OCI-LY7 (cell line): ENCODE measurements at regions not wholly inside any gene's neighbourhood (a gene's known extent, or its start where the extent isn't known, plus 50 kb on each side); places are given as distances from the start of the nearest gene placed in this dataset.

Source experiments
- BruUV-seq: library from RNA; stranded (reverse); fragments of 400-500 nt; replicated peaks from 2 replicates; lab custom pipeline; 2021; lab: Mats Ljungman, UMichigan
- CTCF ChIA-PET: fragments of 300-600 bp; sonication (Branson Sonifier 250); formaldehyde crosslinking; loops from one replicate; lab custom pipeline; 2022; ENCODE audit warnings: antibody characterized with exemption; ENCODE audit not compliant: unreplicated experiment; lab: Charles Lee
- POLR2A ChIA-PET: fragments of 300-600 bp; sonication (Branson Sonifier 250); formaldehyde crosslinking; loops from one replicate; lab custom pipeline; 2022; ENCODE audit warnings: antibody characterized with exemption; lab: Charles Lee
- DNase-seq: peaks from one replicate; pipeline ENCODE4 v3.0.0-alpha.2; 2015; ENCODE audit warnings: low spot score
- H2AFZ ChIP-seq: fragments of 200-600 bp; sonication (generic), shearing (Covaris generic); 2 replicates; pipeline ENCODE4 v1.6.1; 2014; ENCODE audit warnings: mild to moderate bottlenecking, antibody characterized with exemption, low read length, moderate library complexity
- H3K27ac ChIP-seq: fragments of 200-600 bp; sonication (generic); 2 replicates; pipeline ENCODE4 v1.5.1; 2014; ENCODE audit warnings: mixed run types, low read depth, mild to moderate bottlenecking, moderate library complexity, low read length, inconsistent platforms; ENCODE audit not compliant: poor library complexity, severe bottlenecking
- H3K36me3 ChIP-seq: fragments of 200-600 bp; sonication (generic); 2 replicates; pipeline ENCODE4 v1.6.1; 2014; ENCODE audit warnings: mild to moderate bottlenecking, antibody characterized with exemption, low read length, moderate library complexity, mixed read lengths; ENCODE audit not compliant: insufficient read depth
- H3K4me1 ChIP-seq: fragments of 200-600 bp; sonication (generic); 2 replicates; pipeline ENCODE4 v1.5.1; 2014; ENCODE audit warnings: mild to moderate bottlenecking, low read length; ENCODE audit not compliant: insufficient read depth, poor library complexity, severe bottlenecking
- H3K4me2 ChIP-seq: fragments of 200-600 bp; sonication (generic); 2 replicates; pipeline ENCODE4 v1.6.1; 2014; ENCODE audit warnings: mild to moderate bottlenecking, low read length
- H3K4me3 ChIP-seq: fragments of 200-600 bp; sonication (generic); 2 replicates; pipeline ENCODE4 v1.5.1; 2014; ENCODE audit warnings: mild to moderate bottlenecking, low read depth, low read length; ENCODE audit not compliant: poor library complexity, severe bottlenecking
- H3K79me2 ChIP-seq: fragments of 200-600 bp; sonication (generic); 2 replicates; pipeline ENCODE4 v1.6.1; 2016; ENCODE audit warnings: low read depth, mild to moderate bottlenecking, low read length, moderate library complexity, mixed read lengths; ENCODE audit not compliant: insufficient read depth
- H3K9me2 ChIP-seq: fragments of 200-600 bp; sonication (generic); 2 replicates; pipeline ENCODE4 v1.6.1; 2016; ENCODE audit warnings: mild to moderate bottlenecking, low read length, mixed read lengths; ENCODE audit not compliant: insufficient read depth
- H3K9me3 ChIP-seq: fragments of 200-600 bp; sonication (generic); 2 replicates; pipeline ENCODE4 v1.6.1; 2014; ENCODE audit warnings: mild to moderate bottlenecking, mixed run types, low read length, mixed read lengths
- H4K20me1 ChIP-seq: fragments of 200-600 bp; sonication (generic); 2 replicates; pipeline ENCODE4 v1.6.1; 2014; ENCODE audit warnings: mild to moderate bottlenecking, antibody characterized with exemption, low read length, moderate library complexity, mixed read lengths; ENCODE audit not compliant: insufficient read depth
- EZH2phosphoT487 ChIP-seq: fragments of 200-600 bp; sonication (generic); IDR thresholded peaks from 2 replicates; pipeline ENCODE4 v1.6.1; 2018; ENCODE audit warnings: low read depth, borderline replicate concordance, mild to moderate bottlenecking, mixed run types, antibody characterized with exemption, low read length, moderate library complexity, mixed read lengths
- intact Hi-C: fragments of 100-400 bp; cut with micrococcal nuclease; formaldehyde crosslinking; loops from one replicate; pipeline ENCODE4 v1.10.0; 2022; ENCODE audit not compliant: unreplicated experiment
- TF ChIP-seq, protein P1 (sequence below): fragments of 200-600 bp; sonication (generic); conservative IDR thresholded peaks from 2 replicates; pipeline ENCODE4 v1.5.1; 2014; ENCODE audit warnings: mild to moderate bottlenecking, antibody characterized with exemption, low read length, moderate library complexity, mixed read lengths

DNA sequence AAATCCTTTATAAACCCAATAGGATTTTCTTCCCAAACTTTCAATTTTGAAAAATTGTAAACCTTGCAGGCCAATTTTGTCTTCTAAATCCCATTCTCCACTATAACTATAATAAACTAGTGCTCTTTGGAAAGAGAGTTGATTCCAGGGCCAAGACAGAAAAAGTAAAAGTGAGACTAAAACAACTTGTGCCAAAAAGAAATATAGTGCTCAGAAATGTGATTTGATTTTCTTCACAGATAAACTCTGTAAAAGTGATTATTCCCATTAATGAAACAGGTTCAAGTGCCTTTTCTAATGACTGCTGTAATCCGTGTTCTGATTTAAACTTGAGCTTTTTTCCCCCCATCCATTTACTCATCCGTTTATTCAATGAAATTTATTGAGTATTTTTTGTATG is 1831.1 kb downstream of the SLITRK5 start:
- ChIA-PET CTCF (no interaction called here), POLR2A (interaction anchor here (1.0 kb wide), 1 partner anchor 25 kb away, joined by 3 read pairs; no protein-coding TSS in a partner anchor)
- TF ChIP-seq, protein P1, sequence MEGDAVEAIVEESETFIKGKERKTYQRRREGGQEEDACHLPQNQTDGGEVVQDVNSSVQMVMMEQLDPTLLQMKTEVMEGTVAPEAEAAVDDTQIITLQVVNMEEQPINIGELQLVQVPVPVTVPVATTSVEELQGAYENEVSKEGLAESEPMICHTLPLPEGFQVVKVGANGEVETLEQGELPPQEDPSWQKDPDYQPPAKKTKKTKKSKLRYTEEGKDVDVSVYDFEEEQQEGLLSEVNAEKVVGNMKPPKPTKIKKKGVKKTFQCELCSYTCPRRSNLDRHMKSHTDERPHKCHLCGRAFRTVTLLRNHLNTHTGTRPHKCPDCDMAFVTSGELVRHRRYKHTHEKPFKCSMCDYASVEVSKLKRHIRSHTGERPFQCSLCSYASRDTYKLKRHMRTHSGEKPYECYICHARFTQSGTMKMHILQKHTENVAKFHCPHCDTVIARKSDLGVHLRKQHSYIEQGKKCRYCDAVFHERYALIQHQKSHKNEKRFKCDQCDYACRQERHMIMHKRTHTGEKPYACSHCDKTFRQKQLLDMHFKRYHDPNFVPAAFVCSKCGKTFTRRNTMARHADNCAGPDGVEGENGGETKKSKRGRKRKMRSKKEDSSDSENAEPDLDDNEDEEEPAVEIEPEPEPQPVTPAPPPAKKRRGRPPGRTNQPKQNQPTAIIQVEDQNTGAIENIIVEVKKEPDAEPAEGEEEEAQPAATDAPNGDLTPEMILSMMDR: no peak
- no peak for TF ChIP-seq EZH2phosphoT487
- Histone ChIP-seq H3K9me3 (peaks cover 12% of the 10 kb centered on the region), H3K79me2 (no peaks in the 10 kb centered on the region), H3K9me2 (no peaks in the 10 kb centered on the region), H3K36me3 (no peaks in the 10 kb centered on the region), H3K4me3 (no peak overlapping the region), H4K20me1 (no peaks in the 10 kb centered on the region), H2AFZ (no peak overlapping the region), H3K4me2 (no peak overlapping the region), H3K4me1 (no peaks in the 10 kb centered on the region), H3K27ac (no peak overlapping the region)
- DNase-seq: no peak
- intact Hi-C loops: no loop called here
- no TSS peak for BruUV-seq

DNA sequence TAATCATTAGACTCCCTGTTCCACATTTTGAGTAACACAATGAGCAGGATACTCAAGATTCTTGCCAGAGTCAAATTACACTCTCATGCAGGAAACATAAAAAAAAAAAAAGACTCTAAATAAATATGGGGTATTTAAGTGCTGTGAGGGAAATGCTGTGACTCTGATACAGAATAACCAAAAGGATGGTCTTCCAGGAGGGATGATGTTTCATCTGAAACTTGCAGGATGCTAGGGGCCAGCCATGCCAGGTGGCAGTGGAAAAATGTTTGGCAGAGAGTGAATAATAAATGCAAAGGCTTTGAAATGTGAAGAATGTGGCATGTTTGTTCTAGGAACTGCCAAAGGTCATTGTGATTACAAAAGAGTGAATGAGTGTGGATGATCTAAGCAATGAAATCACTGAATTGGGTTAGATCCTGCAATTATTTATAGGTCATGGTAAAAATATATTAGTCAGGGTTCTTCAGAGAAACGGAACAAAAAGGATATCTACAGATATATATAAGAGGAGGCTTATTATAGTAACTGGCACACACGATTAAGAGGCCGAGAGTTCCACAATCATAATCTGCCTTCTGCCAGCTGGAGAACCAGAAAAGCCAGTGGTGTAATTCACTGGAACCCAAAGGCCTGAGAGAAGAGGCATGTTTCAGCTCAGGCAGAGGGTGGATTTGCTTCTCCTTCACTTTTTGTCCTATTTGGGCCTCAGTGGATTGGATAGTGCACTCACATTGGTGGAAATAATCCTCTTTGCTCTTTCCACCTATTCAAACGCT is 1832.8 kb upstream of the MIR17HG start:
- no peak overlapping the region for H3K4me2 ChIP-seq
- no peak overlapping the region for H2AFZ ChIP-seq
- H3K9me2 ChIP-seq: no peaks in the 10 kb centered on the region; the same call in 1 of the 2 replicates
- no peak for DNase-seq
- H3K36me3 ChIP-seq: no peaks in the 10 kb centered on the region
- no peaks in the 10 kb centered on the region for H4K20me1 ChIP-seq
- BruUV-seq: no TSS peak
- H3K79me2 ChIP-seq: no peaks in the 10 kb centered on the region
- no peak overlapping the region for H3K4me3 ChIP-seq
- CTCF ChIA-PET: no interaction called here
- POLR2A ChIA-PET: interaction anchor here (0.7 to 1.0 kb wide), 3 partner anchors 245 to 473 kb away, joined by 3 to 11 read pairs (median 3); no protein-coding TSS in a partner anchor
- intact Hi-C loops: no loop called here
- peaks cover 44% of the 10 kb centered on the region for H3K9me3 ChIP-seq
- no peak overlapping the region for H3K27ac ChIP-seq
- TF ChIP-seq, protein P1: no peak
- no peak for TF ChIP-seq EZH2phosphoT487
- H3K4me1 ChIP-seq: no peaks in the 10 kb centered on the region

DNA sequence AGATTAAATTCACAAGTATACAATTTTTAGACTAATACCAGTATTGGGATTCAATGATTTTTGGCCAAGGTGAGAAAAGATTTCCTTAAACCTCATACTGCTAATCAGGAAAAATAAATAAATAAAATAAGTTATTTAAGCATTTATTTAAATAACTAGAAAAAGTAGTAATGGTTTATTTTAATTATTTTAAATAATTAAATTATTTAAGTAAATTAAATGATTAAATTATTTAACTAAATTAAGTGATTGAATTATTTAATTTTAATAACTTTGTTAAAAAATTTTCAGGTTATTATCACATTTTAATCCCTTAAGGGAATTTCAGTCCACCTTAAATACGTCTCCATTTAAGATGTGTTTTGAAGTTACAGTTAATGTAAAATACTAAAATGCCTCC is 1831.5 kb upstream of the MIR17HG start:
- Histone ChIP-seq H3K4me2 (no peak overlapping the region), H3K9me3 (peaks cover 36% of the 10 kb centered on the region), H3K36me3 (no peaks in the 10 kb centered on the region), H3K4me3 (no peak overlapping the region), H4K20me1 (no peaks in the 10 kb centered on the region), H3K9me2 (no peaks in the 10 kb centered on the region; the same call in 1 of the 2 replicates), H3K4me1 (no peaks in the 10 kb centered on the region), H3K27ac (no peak overlapping the region), H3K79me2 (no peaks in the 10 kb centered on the region), H2AFZ (no peak overlapping the region)
- TF ChIP-seq EZH2phosphoT487: no peak
- TF ChIP-seq, protein P1: no peak
- CTCF ChIA-PET: no interaction called here
- no peak for DNase-seq
- BruUV-seq: no TSS peak
- intact Hi-C loops: no loop called here
- POLR2A ChIA-PET: interaction anchor here (1.0 kb wide), 2 partner anchors 9 to 10 kb away, joined by 3 read pairs; no protein-coding TSS in a partner anchor
